DND-41 (cell line): ENCODE measurements at regions not wholly inside any gene's neighbourhood (a gene's known extent, or its start where the extent isn't known, plus 50 kb on each side); places are given as distances from the start of the nearest gene placed in this dataset.

ENCODE experiments used
- ATAC-seq: fragments of 200-7000 bp; cut with Tn5 transposase; 3 replicates; pipeline ENCODE4 v1.9.1; 2021; ENCODE audit warnings: low read depth; ENCODE audit not compliant: insufficient read depth
- DNase-seq: peaks from one replicate; pipeline ENCODE4 v3.0.0-alpha.2; 2020
- H2AFZ ChIP-seq: 2 replicates; pipeline ENCODE4 v1.6.0; 2012; ENCODE audit warnings: low read depth, low read length
- H3K27ac ChIP-seq: 2 replicates; pipeline ENCODE4 v1.5.1; 2012; ENCODE audit warnings: low read length, inconsistent platforms
- H3K27me3 ChIP-seq: fragments of 200-600 bp; sonication (generic); 2 replicates; pipeline ENCODE4 v1.6.0; 2012; ENCODE audit warnings: low read length, mild to moderate bottlenecking, inconsistent platforms; ENCODE audit not compliant: insufficient read depth, poor library complexity
- H3K36me3 ChIP-seq: 2 replicates; pipeline ENCODE4 v1.5.1; 2012; ENCODE audit warnings: low read length, inconsistent platforms; ENCODE audit not compliant: insufficient read depth
- H3K4me1 ChIP-seq: 2 replicates; pipeline ENCODE4 v1.5.1; 2012; ENCODE audit warnings: mild to moderate bottlenecking, low read length; ENCODE audit not compliant: insufficient read depth
- H3K4me2 ChIP-seq: 2 replicates; pipeline ENCODE4 v1.6.0; 2012; ENCODE audit warnings: mild to moderate bottlenecking, moderate library complexity, low read length, inconsistent platforms; ENCODE audit not compliant: insufficient read depth
- H3K4me3 ChIP-seq, 2 experiments: fragments of 200-600 bp in 1 of 2; shearing (Covaris generic) in 1 of 2; 2 replicates each; pipeline ENCODE4 v1.5.1; 2012 to 2016; ENCODE audit warnings: inconsistent platforms in 2 of 2, low read length in 2 of 2, mild to moderate bottlenecking in 2 of 2, low read depth in 1 of 2, moderate library complexity in 1 of 2
- H3K79me2 ChIP-seq: 2 replicates; pipeline ENCODE4 v1.6.0; 2012; ENCODE audit warnings: low read length, inconsistent platforms; ENCODE audit not compliant: insufficient read depth
- H3K9ac ChIP-seq: 2 replicates; pipeline ENCODE4 v1.6.0; 2012; ENCODE audit warnings: low read depth, mild to moderate bottlenecking, inconsistent platforms, low read length, moderate library complexity
- H3K9me3 ChIP-seq: 2 replicates; pipeline ENCODE4 v1.5.1; 2012; ENCODE audit warnings: low read length, moderate library complexity, mild to moderate bottlenecking, inconsistent platforms; ENCODE audit not compliant: insufficient read depth, severe bottlenecking
- H4K20me1 ChIP-seq: 2 replicates; pipeline ENCODE4 v1.6.0; 2012; ENCODE audit warnings: low read length; ENCODE audit not compliant: insufficient read depth
- CTCF ChIP-seq: IDR thresholded peaks from 2 replicates; pipeline ENCODE4 v1.5.1; 2012; ENCODE audit warnings: borderline replicate concordance, low read length, moderate library complexity, mild to moderate bottlenecking; ENCODE audit not compliant: poor library complexity, severe bottlenecking; ENCODE audit errors: extremely low read depth
- EZH2 ChIP-seq: IDR thresholded peaks from 3 replicates; pipeline ENCODE4 v1.6.1; 2012; ENCODE audit warnings: borderline replicate concordance, low read depth, mild to moderate bottlenecking, moderate library complexity, low read length, inconsistent platforms; ENCODE audit not compliant: severe bottlenecking

GRCh38 chr5:106522296-106522695 is 1148.4 kb downstream of the EFNA5 start:
- Histone ChIP-seq H3K9ac (no peak overlapping the region), H3K27ac (no peak overlapping the region)

GRCh38 chr5:106521701-106522100 is 1149.0 kb downstream of the EFNA5 start:
- Histone ChIP-seq H3K4me3 (no peak overlapping the region), H3K9ac (no peak overlapping the region), H2AFZ (no peak overlapping the region), H3K27ac (no peak overlapping the region), H3K9me3 (no peaks in the 10 kb centered on the region), H3K4me2 (no peak overlapping the region), H4K20me1 (no peaks in the 10 kb centered on the region), H3K36me3 (no peaks in the 10 kb centered on the region), H3K4me1 (no peaks in the 10 kb centered on the region), H3K79me2 (no peaks in the 10 kb centered on the region), H3K27me3 (no peaks in the 10 kb centered on the region)
- DNase-seq (no peak), ATAC-seq (no peak)
- TF ChIP-seq EZH2 (no peak), CTCF (no peak)

More at GRCh38 chr5:106522296-106522695, 1148.4 kb downstream of the EFNA5 start:
- TF ChIP-seq EZH2 (no peak), CTCF (no peak)
- no peak overlapping the region for H3K4me2 ChIP-seq
- H4K20me1 ChIP-seq = no peaks in the 10 kb centered on the region
- no peak overlapping the region for H3K4me3 ChIP-seq
- no peaks in the 10 kb centered on the region for H3K4me1 ChIP-seq
- H3K36me3 ChIP-seq = no peaks in the 10 kb centered on the region
- H3K27me3 ChIP-seq = no peaks in the 10 kb centered on the region
- no peaks in the 10 kb centered on the region for H3K9me3 ChIP-seq
- no peaks in the 10 kb centered on the region for H3K79me2 ChIP-seq
- no peak for DNase-seq
- no peak overlapping the region for H2AFZ ChIP-seq
- ATAC-seq = no peak

- H3K9me3 ChIP-seq = no peaks in the 10 kb centered on the region
- H3K4me3 ChIP-seq = no peak overlapping the region
- no peak for ATAC-seq
- no peaks in the 10 kb centered on the region for H3K36me3 ChIP-seq
- H4K20me1 ChIP-seq = no peaks in the 10 kb centered on the region
- H3K79me2 ChIP-seq = no peaks in the 10 kb centered on the region
- H3K27ac ChIP-seq = no peak overlapping the region
- no peak overlapping the region for H3K4me2 ChIP-seq
- H3K27me3 ChIP-seq = no peaks in the 10 kb centered on the region
- no peak overlapping the region for H2AFZ ChIP-seq
- TF ChIP-seq CTCF (no peak), EZH2 (no peak)
- H3K4me1 ChIP-seq = no peaks in the 10 kb centered on the region
- no peak for DNase-seq
- no peak overlapping the region for H3K9ac ChIP-seq
These were observed 1160.4 kb downstream of the EFNA5 start for GRCh38 chr5:106510321-106510720.

- no peak overlapping the region for H3K4me3 ChIP-seq
- H3K9ac ChIP-seq = no peak overlapping the region
- TF ChIP-seq EZH2 = no peak
- no peak overlapping the region for H3K27ac ChIP-seq
- no peaks in the 10 kb centered on the region for H3K79me2 ChIP-seq
- no peaks in the 10 kb centered on the region for H4K20me1 ChIP-seq
- H3K27me3 ChIP-seq = no peaks in the 10 kb centered on the region
- ATAC-seq (no peak), DNase-seq (no peak)
- no peak overlapping the region for H2AFZ ChIP-seq
- H3K9me3 ChIP-seq = no peaks in the 10 kb centered on the region
- H3K4me1 ChIP-seq = no peaks in the 10 kb centered on the region
- H3K36me3 ChIP-seq = no peaks in the 10 kb centered on the region
- no peak overlapping the region for H3K4me2 ChIP-seq
These were observed 1161.8 kb downstream of the EFNA5 start for GRCh38 chr5:106508894-106509293.
